ENCODE measurements at regions not wholly inside any gene's neighbourhood (a gene's known extent, or its start where the extent isn't known, plus 50 kb on each side); places are given as distances from the start of the nearest gene placed in this dataset.

DNA sequence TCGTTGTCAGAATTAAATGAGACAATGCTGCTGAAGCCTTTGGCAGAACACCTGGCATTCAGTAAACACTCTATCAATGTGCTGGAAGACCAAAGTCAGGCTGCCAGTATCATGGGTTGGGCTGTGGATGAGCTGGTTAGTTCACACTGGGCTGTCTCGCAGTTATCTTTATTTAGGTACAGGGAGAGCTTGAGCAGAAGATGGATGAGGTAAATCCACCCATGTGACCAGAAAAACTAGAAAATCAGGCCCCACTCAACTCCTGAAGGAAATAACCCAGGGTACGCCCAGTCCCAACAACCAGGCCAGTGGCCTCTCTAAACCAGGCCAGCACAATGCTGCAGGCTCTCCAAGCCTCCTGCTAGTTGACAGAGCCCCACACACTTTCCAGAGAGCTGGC is 330.3 kb downstream of the TNS1 start (continued):
- TF ChIP-seq E4F1 (IDR thresholded peaks at IDR 0.05; ENCODE audit: borderline replicate concordance, partially characterized antibody) = no peak

- in situ Hi-C loops (cut with MboI) = no loop called here
- Histone ChIP-seq H3K27me3 (replicated peaks in 1 of 2; ENCODE audit: control insufficient read depth in 2 of 2, insufficient read depth in 2 of 2, low read length in 1 of 2) (no peaks in the 10 kb centered on the region), H2AFZ (ENCODE audit: control insufficient read depth, low read depth, low read length) (no peak overlapping the region), H3K4me2 (ENCODE audit: control insufficient read depth, insufficient read depth) (no peak overlapping the region), H4K20me1 (ENCODE audit: control insufficient read depth, insufficient read depth) (no peaks in the 10 kb centered on the region), H3K4me3 (no peak overlapping the region), H3K79me2 (ENCODE audit: control insufficient read depth, insufficient read depth, low read length) (no peaks in the 10 kb centered on the region), H3K9me3 (replicated peaks; ENCODE audit: control insufficient read depth, insufficient read depth, low read length) (no peaks in the 10 kb centered on the region), H3K4me1 (ENCODE audit: control insufficient read depth, insufficient read depth, low read length) (no peaks in the 10 kb centered on the region), H3K36me3 (ENCODE audit: control insufficient read depth in 2 of 2, insufficient read depth in 2 of 2, low read length in 1 of 2) (no peaks in the 10 kb centered on the region), H3K9ac (ENCODE audit: control insufficient read depth, insufficient read depth, low read length) (no peak overlapping the region), H3K27ac (ENCODE audit: control insufficient read depth, insufficient read depth) (no peak overlapping the region)
- no peak for DNase-seq (ENCODE audit: low read depth, low spot score)
- ATAC-seq = no peak
- 0% methylated on average over 2 of the region's 2 CpGs for WGBS (ENCODE audit: insufficient coverage, insufficient replicate concordance, low lambda C conversion rate, missing lambda C conversion rate)
- BruUV-seq (replicated peaks) = no TSS peak
- intact Hi-C loops (cut with micrococcal nuclease; ENCODE audit: unreplicated experiment) = no loop called here
- ChIA-PET POLR2A (no interaction called here), SMC1A (ENCODE audit: uncharacterized antibody, unreplicated experiment) (no interaction called here), CTCF (interaction anchor here (1.2 kb wide), 1 partner anchor 41 kb away, joined by 5 read pairs; no protein-coding TSS in a partner anchor), RAD21 (ENCODE audit: unreplicated experiment) (no interaction called here)
- TF ChIP-seq SRF (IDR thresholded peaks at IDR 0.05; ENCODE audit: low read depth in 2 of 2, low read length in 2 of 2) = no peak
- no peak for TF ChIP-seq FOS (IDR thresholded peaks at IDR 0.05; ENCODE audit: borderline replicate concordance, extremely low read depth, insufficient read length)
- TF ChIP-seq, protein P1, sequence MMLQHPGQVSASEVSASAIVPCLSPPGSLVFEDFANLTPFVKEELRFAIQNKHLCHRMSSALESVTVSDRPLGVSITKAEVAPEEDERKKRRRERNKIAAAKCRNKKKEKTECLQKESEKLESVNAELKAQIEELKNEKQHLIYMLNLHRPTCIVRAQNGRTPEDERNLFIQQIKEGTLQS (IDR thresholded peaks at IDR 0.05; ENCODE audit: borderline replicate concordance, extremely low read depth, low read depth, low read length) = no peak
- no peak for TF ChIP-seq RAD21 (IDR thresholded peaks at IDR 0.05; ENCODE audit: insufficient read depth, low read depth, low read length)
- TF ChIP-seq ETV6 (conservative IDR thresholded peaks at IDR 0.05 in 1 of 2, IDR thresholded peaks at IDR 0.05 in 1 of 2; ENCODE audit: borderline replicate concordance in 1 of 2, low read depth in 1 of 2) = no peak
- TF ChIP-seq, protein P2, sequence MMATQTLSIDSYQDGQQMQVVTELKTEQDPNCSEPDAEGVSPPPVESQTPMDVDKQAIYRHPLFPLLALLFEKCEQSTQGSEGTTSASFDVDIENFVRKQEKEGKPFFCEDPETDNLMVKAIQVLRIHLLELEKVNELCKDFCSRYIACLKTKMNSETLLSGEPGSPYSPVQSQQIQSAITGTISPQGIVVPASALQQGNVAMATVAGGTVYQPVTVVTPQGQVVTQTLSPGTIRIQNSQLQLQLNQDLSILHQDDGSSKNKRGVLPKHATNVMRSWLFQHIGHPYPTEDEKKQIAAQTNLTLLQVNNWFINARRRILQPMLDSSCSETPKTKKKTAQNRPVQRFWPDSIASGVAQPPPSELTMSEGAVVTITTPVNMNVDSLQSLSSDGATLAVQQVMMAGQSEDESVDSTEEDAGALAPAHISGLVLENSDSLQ (IDR thresholded peaks at IDR 0.05) = no peak
- TF ChIP-seq NFYA (IDR thresholded peaks at IDR 0.05; ENCODE audit: borderline replicate concordance, low read depth, low read length) = no peak
- no peak for TF ChIP-seq ZSCAN29 (IDR thresholded peaks at IDR 0.05)
- no peak for TF ChIP-seq USF2 (IDR thresholded peaks at IDR 0.05; ENCODE audit: borderline replicate concordance, low read depth, low read length)
- TF ChIP-seq SIX5 (IDR thresholded peaks at IDR 0.05; ENCODE audit: low read depth, low read length, severe bottlenecking) = no peak
- TF ChIP-seq TBL1XR1 (IDR thresholded peaks at IDR 0.05; ENCODE audit: low read depth, low read length) = no peak
- no peak for TF ChIP-seq SMAD5 (IDR thresholded peaks at IDR 0.05; ENCODE audit: low read depth)
- FAIRE-seq = no peak
These were observed 330.9 kb downstream of the TNS1 start for GRCh38 chr2:217671871-217672270.

All from GM12878 (cell line).